ENCODE measurements at regions not wholly inside any gene's neighbourhood (a gene's known extent, or its start where the extent isn't known, plus 50 kb on each side); places are given as distances from the start of the nearest gene placed in this dataset.

GRCh38 chr10:123538401-123539320 is 127.5 kb upstream of the GPR26 start:
- ChIA-PET POLR2A (no interaction called here), CTCF (ENCODE audit: low intra/inter-chr PET ratio, low total read pairs) (no interaction called here)
- ATAC-seq = no peak
- intact Hi-C loops (cut with micrococcal nuclease; ENCODE audit: unreplicated experiment) (no loop called here), in situ Hi-C loops (cut with HindIII; ENCODE audit: extremely low pct_ligation_motif_present, low pct_unique_long_range_greater_than_20kb) (no loop called here)
- Histone ChIP-seq H3K27ac (ENCODE audit: extremely low read length, insufficient read depth, low read length) (no peak overlapping the region), H3K9me3 (ENCODE audit: low read length) (no peaks in the 10 kb centered on the region), H3K36me3 (replicated peaks in 1 of 2; ENCODE audit: control insufficient read depth in 1 of 2, insufficient read depth in 2 of 2, low read length in 2 of 2) (no peaks in the 10 kb centered on the region), H3K4me2 (ENCODE audit: low read depth, low read length) (no peak overlapping the region), H2AFZ (ENCODE audit: low read length) (no peak overlapping the region), H3K27me3 (ENCODE audit: control insufficient read depth in 1 of 2, insufficient read depth in 2 of 2, low read length in 2 of 2) (no peaks in the 10 kb centered on the region; a peak in 2 of 5 replicates), H3K4me1 (ENCODE audit: insufficient read depth, low read length) (no peaks in the 10 kb centered on the region), H3K79me2 (ENCODE audit: insufficient read depth, low read length) (no peaks in the 10 kb centered on the region), H3K9ac (ENCODE audit: insufficient read depth, low read depth, low read length) (no peak overlapping the region), H4K20me1 (ENCODE audit: insufficient read depth, low read length) (no peaks in the 10 kb centered on the region), H3K4me3 (replicated peaks in 1 of 3; ENCODE audit: insufficient read depth in 1 of 3, low read depth in 2 of 3, low read length in 3 of 3) (no peak overlapping the region)
- no TSS peak for BruUV-seq (replicated peaks)
- DNase-seq (ENCODE audit: low spot score) = no peak
- TF ChIP-seq GMEB1 (CRISPR knock-in tag; IDR thresholded peaks at IDR 0.05; ENCODE audit: borderline replicate concordance) (no peak), THRA (CRISPR knock-in tag; IDR thresholded peaks at IDR 0.05; ENCODE audit: borderline replicate concordance) (no peak), NBN (conservative IDR thresholded peaks at IDR 0.05) (no peak)
- WGBS (ENCODE audit: low lambda C conversion rate) = 37% methylated on average over 12 of the region's 12 CpGs
- no peak for FAIRE-seq

- no peak for FAIRE-seq
- BruUV-seq (replicated peaks) = no TSS peak
- Histone ChIP-seq H3K27ac (ENCODE audit: extremely low read length, insufficient read depth, low read length) (no peak overlapping the region), H3K36me3 (replicated peaks in 1 of 2; ENCODE audit: control insufficient read depth in 1 of 2, insufficient read depth in 2 of 2, low read length in 2 of 2) (no peaks in the 10 kb centered on the region), H4K20me1 (ENCODE audit: insufficient read depth, low read length) (no peaks in the 10 kb centered on the region), H3K79me2 (ENCODE audit: insufficient read depth, low read length) (no peaks in the 10 kb centered on the region), H3K4me2 (ENCODE audit: low read depth, low read length) (no peak overlapping the region), H3K9ac (ENCODE audit: insufficient read depth, low read depth, low read length) (no peak overlapping the region), H2AFZ (ENCODE audit: low read length) (no peak overlapping the region), H3K4me3 (replicated peaks in 1 of 3; ENCODE audit: insufficient read depth in 1 of 3, low read depth in 2 of 3, low read length in 3 of 3) (no peak overlapping the region), H3K4me1 (ENCODE audit: insufficient read depth, low read length) (no peaks in the 10 kb centered on the region), H3K9me3 (ENCODE audit: low read length) (peaks cover 5% of the 10 kb centered on the region; the same call in 1 of the 2 replicates), H3K27me3 (ENCODE audit: control insufficient read depth in 1 of 2, insufficient read depth in 2 of 2, low read length in 2 of 2) (0 out of 5 replicates have a peak, but pooled peaks cover 0 to 2% of the 10 kb centered on the region in 2 experiments)
- intact Hi-C loops (cut with micrococcal nuclease; ENCODE audit: unreplicated experiment) = no loop called here
- no peak for DNase-seq (ENCODE audit: low spot score)
- ChIA-PET POLR2A (no interaction called here), CTCF (ENCODE audit: low intra/inter-chr PET ratio, low total read pairs) (no interaction called here)
- in situ Hi-C loops (cut with HindIII; ENCODE audit: extremely low pct_ligation_motif_present, low pct_unique_long_range_greater_than_20kb) = no loop called here
- ATAC-seq = no peak
- WGBS (ENCODE audit: low lambda C conversion rate) = 0% methylated on average over 3 of the region's 3 CpGs
- TF ChIP-seq ZNF546 (CRISPR knock-in tag; conservative IDR thresholded peaks at IDR 0.05) = no peak
- TF ChIP-seq ZNF550 (CRISPR knock-in tag; IDR thresholded peaks at IDR 0.05; ENCODE audit: borderline replicate concordance) = no peak
- no peak for TF ChIP-seq CTCF (CRISPR knock-in tag; IDR thresholded peaks at IDR 0.05)
- TF ChIP-seq CC2D1A (CRISPR knock-in tag; IDR thresholded peaks at IDR 0.05) = no peak
- TF ChIP-seq ZNF761 (CRISPR knock-in tag; conservative IDR thresholded peaks at IDR 0.05) = no peak
- no peak for TF ChIP-seq HDAC1 (CRISPR knock-in tag; IDR thresholded peaks at IDR 0.05)
- no peak for TF ChIP-seq ATF1 (CRISPR knock-in tag; IDR thresholded peaks at IDR 0.05)
- TF ChIP-seq ELK4 (CRISPR knock-in tag; IDR thresholded peaks at IDR 0.05; ENCODE audit: borderline replicate concordance) = no peak
Measured at GRCh38 chr10:123544986-123545385, 121.2 kb upstream of the GPR26 start.

All from HepG2 (cell line).